Psoas muscle (tissue), 7 donors: ENCODE measurements at regions not wholly inside any gene's neighbourhood (a gene's known extent, or its start where the extent isn't known, plus 50 kb on each side); places are given as distances from the start of the nearest gene placed in this dataset.

Experiments
- ATAC-seq, 4 donors: fragments of 200-7000 bp; cut with Tn5 transposase; one replicate each; pipeline ENCODE4 v1.9.1; 2020; ENCODE audit warnings: moderate library complexity in 3 of 4, mild to moderate bottlenecking in 2 of 4
- DNase-seq, 2 donors: peaks; one replicate each; pipeline ENCODE4 v3.0.0-alpha.2; 2020
- H3K27ac ChIP-seq: fragments of 200-600 bp; one replicate; pipeline ENCODE4 v1.8.0; 2022
- H3K27me3 ChIP-seq, 3 donors: fragments of 200-600 bp in 1 of 3; one replicate each; pipeline versions ENCODE4 v1.6.1 to v1.8.0; 2013 to 2022; ENCODE audit warnings: low read length in 2 of 3, mild to moderate bottlenecking in 2 of 3, moderate library complexity in 1 of 3; ENCODE audit not compliant: insufficient read depth in 3 of 3
- H3K36me3 ChIP-seq, 2 donors: fragments of 200-600 bp in 1 of 2; one replicate each; pipeline versions ENCODE4 v1.6.1 to v1.8.0; 2013 to 2022; ENCODE audit warnings: low read depth in 1 of 2, mild to moderate bottlenecking in 1 of 2, moderate library complexity in 1 of 2; ENCODE audit not compliant: insufficient read depth in 1 of 2
- H3K4me1 ChIP-seq: fragments of 200-600 bp; one replicate; pipeline ENCODE4 v1.8.0; 2022
- H3K4me3 ChIP-seq: fragments of 200-600 bp; one replicate; pipeline ENCODE4 v1.8.0; 2022; ENCODE audit warnings: mild to moderate bottlenecking
- H3K9me3 ChIP-seq: fragments of 200-600 bp; one replicate; pipeline ENCODE4 v1.8.0; 2022
- WGBS, 3 donors: extraction: QIAGEN DNeasy Blood & Tissue Kit; methylation state at CpG; one replicate each; pipeline versions ENCODE4 v1.1.6 to v1.1.7; 2013; 5-methylcytosine and 5-hydroxymethylcytosine counted together
- intact Hi-C, 2 donors: fragments of 100-400 bp; cut with DNase I; formaldehyde crosslinking; loops; one replicate each; pipeline versions ENCODE4 v1.11.0 to v1.14.2; 2022
- TF ChIP-seq, protein P1 (sequence below): fragments of 200-600 bp; IDR thresholded peaks from one replicate; pipeline ENCODE4 v1.8.0; 2022; ENCODE audit warnings: antibody characterized with exemption
- donor health status: healthy with polysubstance abuse.
- donor health status: DM: no; HTN: no; CAD: no; lungs with moderate emphysema.
- donor health status: Bipolar disorder and iron deficiency.
- donor health status: healthy.
- donor health status: DM: yes; HTN: yes; CAD: no.
- donor health status: DM: no; HTN: no; CAD: no.
- donor health status: DM: yes; HTN: yes; CAD: no.

DNA sequence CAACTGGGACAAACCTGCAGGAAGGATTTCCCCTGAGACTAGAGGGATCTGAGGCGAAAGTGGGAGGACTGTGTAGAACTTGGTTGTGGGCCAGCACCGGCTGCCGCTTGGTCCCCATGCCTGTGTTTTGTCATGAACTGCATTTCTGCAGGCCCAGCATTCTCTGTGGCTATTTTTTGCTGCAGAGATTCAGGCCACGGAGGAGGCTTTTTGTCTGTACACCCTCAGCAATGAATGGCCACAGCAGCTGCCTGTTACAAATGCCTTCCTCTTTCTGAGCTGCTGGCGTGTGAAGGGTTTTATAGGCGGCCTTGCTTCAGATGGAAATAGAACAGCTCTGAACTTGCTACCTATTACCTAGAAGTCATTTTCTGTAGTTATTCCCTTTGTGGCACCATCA is 164.4 kb downstream of the SH2D4B start:
- no peak for DNase-seq
- intact Hi-C loops: no loop called here

DNA sequence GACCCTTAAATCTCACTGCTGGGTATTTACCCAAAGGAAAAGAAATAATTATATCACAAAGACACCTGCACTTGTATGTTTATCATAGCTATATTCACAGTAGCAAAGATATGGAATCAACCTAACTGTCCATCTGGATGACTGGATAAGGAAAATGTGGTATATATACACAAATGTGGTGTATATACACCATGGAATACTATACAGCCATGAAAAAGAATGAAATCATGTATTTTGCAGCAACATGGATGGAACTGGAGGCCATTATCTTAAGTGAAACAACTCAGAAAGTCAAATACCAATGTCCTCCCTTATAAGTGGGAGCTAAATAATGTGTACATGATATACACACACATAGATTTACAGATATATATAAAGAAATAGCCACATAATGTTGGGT is 168.2 kb downstream of the SH2D4B start:
- no peaks in the 10 kb centered on the region for H3K9me3 ChIP-seq
- intact Hi-C loops: no loop called here
- H3K4me3 ChIP-seq: no peak overlapping the region
- H3K4me1 ChIP-seq: no peaks in the 10 kb centered on the region
- H3K27ac ChIP-seq: no peak overlapping the region
- TF ChIP-seq, protein P1, sequence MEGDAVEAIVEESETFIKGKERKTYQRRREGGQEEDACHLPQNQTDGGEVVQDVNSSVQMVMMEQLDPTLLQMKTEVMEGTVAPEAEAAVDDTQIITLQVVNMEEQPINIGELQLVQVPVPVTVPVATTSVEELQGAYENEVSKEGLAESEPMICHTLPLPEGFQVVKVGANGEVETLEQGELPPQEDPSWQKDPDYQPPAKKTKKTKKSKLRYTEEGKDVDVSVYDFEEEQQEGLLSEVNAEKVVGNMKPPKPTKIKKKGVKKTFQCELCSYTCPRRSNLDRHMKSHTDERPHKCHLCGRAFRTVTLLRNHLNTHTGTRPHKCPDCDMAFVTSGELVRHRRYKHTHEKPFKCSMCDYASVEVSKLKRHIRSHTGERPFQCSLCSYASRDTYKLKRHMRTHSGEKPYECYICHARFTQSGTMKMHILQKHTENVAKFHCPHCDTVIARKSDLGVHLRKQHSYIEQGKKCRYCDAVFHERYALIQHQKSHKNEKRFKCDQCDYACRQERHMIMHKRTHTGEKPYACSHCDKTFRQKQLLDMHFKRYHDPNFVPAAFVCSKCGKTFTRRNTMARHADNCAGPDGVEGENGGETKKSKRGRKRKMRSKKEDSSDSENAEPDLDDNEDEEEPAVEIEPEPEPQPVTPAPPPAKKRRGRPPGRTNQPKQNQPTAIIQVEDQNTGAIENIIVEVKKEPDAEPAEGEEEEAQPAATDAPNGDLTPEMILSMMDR: no peak
- H3K36me3 ChIP-seq: no peaks in the 10 kb centered on the region
- H3K27me3 ChIP-seq: no peaks in the 10 kb centered on the region
- ATAC-seq: no peak
- no peak for DNase-seq

More for the DNA sequence above, 164.4 kb downstream of the SH2D4B start:
- Histone ChIP-seq H3K9me3 (no peaks in the 10 kb centered on the region), H3K4me3 (no peak overlapping the region), H3K36me3 (no peaks in the 10 kb centered on the region), H3K27ac (no peak overlapping the region), H3K27me3 (no peaks in the 10 kb centered on the region), H3K4me1 (no peaks in the 10 kb centered on the region)
- WGBS, 3 donors: 23 to 39% (median 24%) methylated on average over 6 of the region's 6 CpGs
- no peak for ATAC-seq
- TF ChIP-seq, protein P1: no peak

DNA sequence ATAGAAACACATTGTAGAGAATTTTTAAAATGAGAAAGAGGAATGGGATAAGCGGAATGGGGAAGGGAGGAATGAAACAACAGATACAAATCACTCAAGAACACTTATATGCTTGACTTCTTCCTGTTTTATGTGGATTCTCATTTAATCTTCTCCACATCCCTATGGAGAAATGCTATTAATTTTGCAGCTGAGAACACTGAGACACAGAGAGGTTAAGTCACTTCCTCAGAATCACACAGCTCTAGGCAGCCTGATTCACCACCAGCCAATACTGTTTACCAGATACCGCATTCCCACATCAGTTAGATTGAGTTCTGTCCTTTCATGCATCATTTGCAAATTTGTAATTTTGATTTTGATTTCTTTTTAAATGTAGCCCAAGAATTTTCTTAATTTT is 170.5 kb downstream of the SH2D4B start:
- Histone ChIP-seq H3K27me3 (no peaks in the 10 kb centered on the region), H3K4me1 (no peaks in the 10 kb centered on the region), H3K9me3 (no peaks in the 10 kb centered on the region), H3K36me3 (no peaks in the 10 kb centered on the region), H3K27ac (no peak overlapping the region), H3K4me3 (no peak overlapping the region)
- 91 to 94% (median 92%) methylated on average over 2 of the region's 2 CpGs for WGBS, 3 donors
- no peak for ATAC-seq
- TF ChIP-seq, protein P1: no peak
- intact Hi-C loops: no loop called here
- no peak for DNase-seq

DNA sequence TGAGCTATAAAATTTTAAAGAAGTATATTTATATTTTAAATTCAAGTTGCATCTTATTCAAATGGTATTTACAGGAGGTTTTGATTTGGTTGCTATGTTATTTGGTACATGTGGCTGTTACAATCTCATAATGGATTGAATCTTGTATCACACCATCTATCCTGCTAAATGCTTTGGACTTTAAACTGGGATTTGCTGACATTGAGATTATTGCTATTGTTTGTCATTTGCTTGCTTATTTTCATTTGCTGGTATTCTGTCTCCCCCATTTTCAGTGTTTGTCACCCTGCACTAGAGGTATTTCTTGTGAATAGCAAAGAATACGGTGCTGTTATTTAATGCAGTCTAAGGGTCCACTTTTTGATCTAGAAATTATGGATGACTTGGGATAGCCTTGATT is 171.1 kb downstream of the SH2D4B start:
- Histone ChIP-seq H3K36me3 (no peaks in the 10 kb centered on the region), H3K9me3 (no peaks in the 10 kb centered on the region), H3K4me1 (no peaks in the 10 kb centered on the region), H3K27me3 (no peaks in the 10 kb centered on the region), H3K27ac (no peak overlapping the region), H3K4me3 (no peak overlapping the region)
- no peak for DNase-seq
- WGBS, 3 donors: 79 to 84% (median 82%) methylated on average over 1 of the region's 1 CpG
- TF ChIP-seq, protein P1: no peak
- ATAC-seq: no peak
- intact Hi-C loops: no loop called here

DNA sequence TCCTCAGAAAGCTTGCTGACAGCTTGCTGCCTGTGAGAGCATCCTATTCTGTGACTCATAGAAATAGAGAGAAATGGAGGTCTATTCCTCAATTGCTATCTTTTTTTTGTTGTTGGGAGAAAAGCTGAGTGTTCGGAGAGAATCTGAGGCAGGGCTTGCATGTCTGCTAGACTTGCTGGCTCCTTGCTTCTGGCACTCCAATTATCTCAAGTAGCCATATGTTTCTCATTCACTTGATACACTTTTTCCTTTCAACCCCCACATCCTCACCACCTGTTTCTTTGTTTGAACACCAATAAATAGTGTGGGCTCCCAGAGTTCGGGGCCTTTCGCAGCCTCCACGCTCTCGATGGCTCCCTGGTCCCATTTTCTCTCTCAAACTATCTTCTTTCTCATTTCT is 172.2 kb downstream of the SH2D4B start:
- WGBS, 3 donors: 66 to 75% (median 69%) methylated on average over 5 of the region's 5 CpGs
- Histone ChIP-seq H3K9me3 (no peaks in the 10 kb centered on the region), H3K36me3 (no peaks in the 10 kb centered on the region), H3K27me3 (no peaks in the 10 kb centered on the region), H3K4me3 (no peak overlapping the region), H3K27ac (no peak overlapping the region), H3K4me1 (no peaks in the 10 kb centered on the region)
- DNase-seq (no peak), ATAC-seq (no peak)
- intact Hi-C loops: no loop called here
- TF ChIP-seq, protein P1: no peak
